ENCODE measurements at regions not wholly inside any gene's neighbourhood (a gene's known extent, or its start where the extent isn't known, plus 50 kb on each side); places are given as distances from the start of the nearest gene placed in this dataset.

GRCh38 chr16:60463986-60464385, 1572.3 kb downstream of the CDH8 start:
- Histone ChIP-seq H3K4me3 (ENCODE audit: low read depth, low read length) (no peak overlapping the region), H3K27me3 (ENCODE audit: control insufficient read depth, insufficient read depth, low read length) (no peaks in the 10 kb centered on the region), H3K36me3 (ENCODE audit: control insufficient read depth, insufficient read depth, low read length) (no peaks in the 10 kb centered on the region)
- ChIA-PET CTCF (no interaction called here), POLR2A (no interaction called here)
- no peak for TF ChIP-seq CTCF (IDR thresholded peaks at IDR 0.05; ENCODE audit: insufficient read depth, low read depth, low read length)
- DNase-seq (ENCODE audit: low read depth) = no peak

GRCh38 chr16:60459463-60459862, 1576.8 kb downstream of the CDH8 start:
- no peaks in the 10 kb centered on the region for H3K27me3 ChIP-seq (ENCODE audit: control insufficient read depth, insufficient read depth, low read length)
- no peak overlapping the region for H3K4me3 ChIP-seq (ENCODE audit: low read depth, low read length)
- no peak for DNase-seq (ENCODE audit: low read depth)
- TF ChIP-seq CTCF (IDR thresholded peaks at IDR 0.05; ENCODE audit: insufficient read depth, low read depth, low read length) = no peak
- CTCF ChIA-PET = no interaction called here
- H3K36me3 ChIP-seq (ENCODE audit: control insufficient read depth, insufficient read depth, low read length) = no peaks in the 10 kb centered on the region
- POLR2A ChIA-PET = no interaction called here

GRCh38 chr16:60458255-60458654, 1578.0 kb downstream of the CDH8 start:
- no peak for TF ChIP-seq CTCF (IDR thresholded peaks at IDR 0.05; ENCODE audit: insufficient read depth, low read depth, low read length)
- Histone ChIP-seq H3K27me3 (ENCODE audit: control insufficient read depth, insufficient read depth, low read length) (no peaks in the 10 kb centered on the region), H3K4me3 (ENCODE audit: low read depth, low read length) (no peak overlapping the region), H3K36me3 (ENCODE audit: control insufficient read depth, insufficient read depth, low read length) (no peaks in the 10 kb centered on the region)
- POLR2A ChIA-PET = no interaction called here
- CTCF ChIA-PET = no interaction called here
- no peak for DNase-seq (ENCODE audit: low read depth)

GRCh38 chr16:60452646-60453045, 1583.6 kb downstream of the CDH8 start:
- ChIA-PET CTCF (no interaction called here), POLR2A (no interaction called here)
- no peak overlapping the region for H3K4me3 ChIP-seq (ENCODE audit: low read depth, low read length)

GRCh38 chr16:60438894-60439293, 1597.3 kb downstream of the CDH8 start:
- POLR2A ChIA-PET = no interaction called here
- TF ChIP-seq CTCF (IDR thresholded peaks at IDR 0.05; ENCODE audit: insufficient read depth, low read depth, low read length) = no peak
- CTCF ChIA-PET = interaction anchor here (0.9 kb wide), 1 partner anchor 11 kb away, joined by 4 read pairs; no protein-coding TSS in a partner anchor

More at GRCh38 chr16:60452646-60453045, 1583.6 kb downstream of the CDH8 start:
- Histone ChIP-seq H3K36me3 (ENCODE audit: control insufficient read depth, insufficient read depth, low read length) (no peaks in the 10 kb centered on the region), H3K27me3 (ENCODE audit: control insufficient read depth, insufficient read depth, low read length) (no peaks in the 10 kb centered on the region)
- DNase-seq (ENCODE audit: low read depth) = no peak
- TF ChIP-seq CTCF (IDR thresholded peaks at IDR 0.05; ENCODE audit: insufficient read depth, low read depth, low read length) = no peak

More at GRCh38 chr16:60438894-60439293, 1597.3 kb downstream of the CDH8 start:
- H3K4me3 ChIP-seq (ENCODE audit: low read depth, low read length) = no peak overlapping the region
- no peaks in the 10 kb centered on the region for H3K27me3 ChIP-seq (ENCODE audit: control insufficient read depth, insufficient read depth, low read length)
- DNase-seq (ENCODE audit: low read depth) = no peak
- H3K36me3 ChIP-seq (ENCODE audit: control insufficient read depth, insufficient read depth, low read length) = no peaks in the 10 kb centered on the region

All from BJ (cell line).